Superior temporal gyrus (tissue), 1 donor: ENCODE measurements at regions not wholly inside any gene's neighbourhood (a gene's known extent, or its start where the extent isn't known, plus 50 kb on each side); places are given as distances from the start of the nearest gene placed in this dataset.

Source experiments
- DNase-seq: peaks from one replicate; pipeline ENCODE4 v3.0.0-alpha.2; 2016; ENCODE audit errors: extremely low spot score

DNA sequence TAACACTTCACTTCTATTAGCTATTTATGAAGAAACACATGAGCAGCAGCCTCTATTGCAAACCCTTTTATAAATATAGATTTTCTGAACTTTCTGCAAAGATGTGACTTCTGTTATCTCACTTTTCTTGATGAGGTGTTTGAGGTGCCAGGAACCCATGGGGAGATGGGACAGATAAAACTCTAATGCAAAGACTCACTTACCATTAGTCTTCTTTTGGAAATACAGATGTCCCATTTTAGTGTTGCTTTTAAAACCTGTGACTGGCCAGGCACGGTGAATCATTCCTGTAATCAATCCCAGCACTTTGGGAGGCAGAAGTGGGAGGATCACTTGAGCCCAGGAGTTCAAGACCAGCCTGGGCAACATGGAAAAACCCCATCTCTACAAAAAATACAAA is 171.3 kb upstream of the GAS1 start:
- no peak for DNase-seq

DNA sequence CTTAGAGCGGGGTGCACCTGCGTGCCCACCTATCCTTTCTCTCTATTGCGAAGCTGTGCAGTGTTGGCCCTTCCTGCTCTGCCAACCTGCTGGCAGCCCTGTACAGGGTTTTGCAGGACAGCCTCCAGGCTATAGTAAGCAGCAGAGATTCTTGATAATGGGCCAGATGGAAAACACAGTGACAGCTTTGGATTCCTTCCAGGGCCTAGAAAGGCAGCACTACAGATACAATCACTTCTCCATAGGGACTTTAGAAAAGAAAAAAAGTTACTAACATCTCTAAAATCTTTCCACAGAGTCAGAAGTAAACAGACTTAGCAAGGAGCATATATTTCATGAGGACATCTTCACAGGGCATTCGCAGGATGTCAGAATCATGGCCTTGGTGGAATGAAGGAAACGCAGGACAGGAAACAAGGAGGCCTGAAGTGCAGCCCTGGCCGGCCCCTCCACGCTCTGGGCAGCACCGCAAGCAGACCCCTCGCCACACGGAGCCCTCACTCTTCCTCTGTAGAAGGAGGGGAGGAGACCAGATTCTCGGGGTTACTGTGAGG is 172.1 kb upstream of the GAS1 start:
- DNase-seq, result no peak

DNA sequence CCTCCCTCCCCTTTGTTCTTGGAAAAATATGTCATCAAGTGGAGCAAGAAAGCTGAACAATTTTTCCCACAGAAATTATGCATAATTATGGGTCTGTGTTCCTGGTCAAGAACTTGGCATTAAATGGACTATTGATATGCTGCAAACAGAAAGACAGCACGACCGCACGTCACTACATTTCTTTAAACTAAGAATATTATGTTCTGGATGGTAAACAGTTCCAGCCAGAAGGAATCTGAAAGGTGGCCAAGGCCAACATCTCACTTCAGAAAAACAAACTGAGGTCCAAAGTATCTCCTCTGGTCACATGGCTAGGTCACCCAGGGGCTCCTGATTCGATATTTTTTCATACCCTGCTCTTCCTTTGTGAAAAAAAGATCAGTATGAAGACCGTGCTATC is 173.3 kb upstream of the GAS1 start:
- no peak for DNase-seq

DNA sequence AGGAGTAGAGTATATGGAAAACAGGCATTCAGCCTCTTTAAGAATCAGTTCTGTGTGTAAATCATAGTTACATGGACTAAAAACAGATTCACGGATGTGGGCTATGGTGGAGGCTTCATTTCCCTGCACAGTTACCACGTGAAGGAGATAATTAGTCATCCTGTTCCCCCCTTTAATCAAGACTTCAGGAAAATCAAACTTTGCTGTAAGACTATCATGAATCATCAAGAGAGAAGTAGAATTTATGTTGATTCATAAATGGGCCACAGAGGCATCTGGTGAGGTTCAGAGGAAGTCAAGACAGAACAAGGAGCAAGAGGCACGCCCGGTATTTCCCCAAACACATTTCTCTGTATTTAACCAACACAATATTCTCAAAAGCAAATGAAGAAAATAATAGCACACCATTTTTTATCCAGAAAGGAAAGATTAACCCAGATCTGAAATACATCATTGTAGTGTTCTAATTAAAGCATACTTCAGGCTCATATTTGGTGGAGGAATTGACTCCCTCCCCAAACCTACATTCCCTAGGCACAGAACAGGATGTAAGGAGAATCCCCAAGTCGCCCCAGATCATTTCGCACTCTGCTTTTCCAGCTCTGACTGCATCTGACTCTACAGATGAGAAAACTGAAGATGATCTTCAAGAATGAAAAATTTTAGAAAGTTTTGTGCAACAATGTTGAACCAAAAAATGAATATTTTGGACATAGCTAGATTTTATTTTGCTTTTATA is 175.8 kb upstream of the GAS1 start:
- DNase-seq, result no peak

DNA sequence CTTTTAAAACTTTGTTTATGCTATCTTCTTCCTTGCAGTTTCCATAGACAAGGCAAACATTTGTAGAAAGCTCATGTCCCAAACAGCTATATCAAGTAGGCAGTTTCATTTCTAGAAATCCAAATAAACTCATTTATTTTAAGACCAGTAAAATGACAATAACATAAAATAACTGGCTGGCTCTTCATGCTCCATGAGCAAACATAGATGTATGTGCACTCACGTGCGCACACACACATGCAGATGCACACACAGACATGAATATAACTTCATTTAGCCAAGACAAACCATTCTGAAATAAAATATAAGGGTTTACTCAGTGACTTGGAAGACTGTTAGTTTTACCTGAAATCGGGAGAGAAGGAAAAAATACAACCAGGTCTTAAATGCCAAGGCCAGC is 176.5 kb upstream of the GAS1 start:
- no peak for DNase-seq

DNA sequence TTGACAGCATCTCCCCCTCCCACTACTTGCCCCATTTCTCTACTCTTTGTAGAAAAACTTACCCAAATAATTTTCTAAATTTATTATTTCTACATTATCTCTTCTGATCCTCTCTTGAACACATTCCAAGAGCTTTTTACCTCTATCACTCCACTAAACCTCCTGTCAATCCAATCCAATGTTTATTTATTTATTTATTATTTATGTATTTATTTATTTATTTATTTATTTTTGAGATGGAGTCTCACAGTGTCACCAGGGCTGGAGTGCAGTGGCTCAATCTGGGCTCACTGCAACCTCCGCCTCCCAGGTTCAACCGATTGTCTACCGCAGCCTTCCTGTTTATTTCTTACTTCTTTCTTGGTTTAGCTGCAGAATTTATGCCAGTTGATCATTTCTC is 178.5 kb upstream of the GAS1 start:
- no peak for DNase-seq

DNA sequence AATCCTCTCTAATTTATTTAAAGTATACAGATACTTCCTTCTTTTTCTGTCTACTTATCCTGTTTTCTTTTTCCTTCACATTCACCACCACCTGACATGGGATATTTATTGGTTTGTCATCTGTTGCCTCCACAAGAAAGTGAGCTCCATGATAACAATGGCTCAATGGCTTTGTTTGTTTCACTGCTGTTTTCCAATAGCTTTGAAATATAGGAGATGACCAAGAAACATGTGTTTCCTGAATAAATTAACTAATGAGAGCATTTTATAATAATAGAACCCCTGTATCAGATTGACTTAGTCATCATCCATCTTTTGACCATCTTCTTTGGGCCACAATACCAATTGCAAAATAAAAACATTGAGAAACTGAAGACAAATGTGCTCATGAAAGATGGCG is 180.2 kb upstream of the GAS1 start:
- no peak for DNase-seq

DNA sequence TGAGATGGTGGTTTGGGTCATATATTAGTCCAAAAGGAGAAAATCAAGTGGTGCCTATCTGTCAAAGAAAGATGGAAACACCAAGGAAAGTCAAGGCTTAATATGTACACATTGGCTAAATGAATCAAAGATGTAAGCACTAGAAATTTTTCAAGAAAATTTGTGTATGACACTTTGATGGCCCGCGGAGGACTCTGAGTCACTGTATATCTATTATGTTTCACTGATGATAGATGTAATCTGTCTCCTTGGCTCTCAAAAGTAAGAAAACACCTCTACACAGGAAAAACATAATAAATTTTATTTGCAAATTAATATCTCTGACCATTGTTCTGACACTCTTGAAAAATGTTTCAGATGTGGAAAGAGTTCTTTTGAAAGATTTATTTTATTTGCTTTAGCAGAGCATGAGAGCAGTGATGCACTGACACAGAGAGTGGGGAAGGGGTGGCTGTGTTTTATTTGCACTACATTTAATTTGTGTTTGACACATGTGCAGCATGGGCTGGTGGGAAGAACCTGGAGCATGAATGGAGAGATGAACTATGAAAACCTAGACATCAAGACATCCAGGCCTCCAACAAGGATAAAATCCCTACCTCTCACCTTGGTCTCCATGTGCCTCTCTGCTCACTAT is 180.8 kb upstream of the GAS1 start:
- no peak for DNase-seq

DNA sequence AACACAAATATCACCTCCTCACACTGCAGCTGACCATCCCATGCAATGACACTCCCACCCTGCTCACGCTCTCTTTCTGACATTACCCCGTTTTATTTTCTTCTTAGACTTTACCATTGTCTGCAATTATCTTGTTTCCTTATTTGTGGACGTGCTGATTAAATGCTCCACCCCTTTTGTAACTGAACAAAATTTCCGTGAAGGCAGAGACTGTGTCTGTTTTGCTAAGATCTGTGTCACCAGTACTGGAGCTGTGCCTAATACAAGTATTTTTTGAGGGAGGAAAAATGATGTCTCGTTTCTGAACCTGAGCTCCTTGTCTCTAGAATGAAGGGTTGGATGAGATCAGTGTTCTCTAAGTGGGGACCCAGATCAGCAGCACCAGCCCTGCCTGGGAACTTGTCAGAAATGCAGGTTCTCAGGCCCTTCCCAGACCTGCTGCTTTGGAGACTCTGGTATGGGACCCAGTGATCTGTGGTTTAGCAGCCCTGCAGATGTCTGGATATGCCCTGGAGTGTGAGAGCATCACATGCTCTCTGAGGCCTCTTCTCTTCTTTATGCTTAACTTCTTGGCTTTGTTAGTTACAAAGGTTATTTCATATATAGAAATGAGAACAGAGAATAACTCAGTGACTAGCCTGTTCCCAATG is 181.7 kb upstream of the GAS1 start:
- DNase-seq, result no peak

DNA sequence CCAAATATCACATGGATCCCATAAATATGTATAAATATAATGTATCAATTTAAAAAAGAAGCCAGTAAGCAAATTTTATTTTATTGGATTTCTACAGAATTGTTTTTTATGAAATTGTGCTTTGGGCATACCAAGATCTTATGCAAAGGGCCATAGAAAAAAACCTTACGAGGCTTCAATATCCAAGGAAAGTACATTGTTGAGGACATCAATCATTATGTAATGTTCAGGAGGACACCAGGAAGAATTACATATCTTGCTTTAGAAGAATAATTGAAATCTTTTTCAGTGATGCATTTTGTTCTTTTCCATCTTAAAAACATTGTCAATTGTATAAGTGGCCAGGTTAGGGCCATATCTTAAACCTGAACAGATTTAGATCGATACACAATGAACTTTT is 187.8 kb upstream of the GAS1 start:
- no peak for DNase-seq

DNA sequence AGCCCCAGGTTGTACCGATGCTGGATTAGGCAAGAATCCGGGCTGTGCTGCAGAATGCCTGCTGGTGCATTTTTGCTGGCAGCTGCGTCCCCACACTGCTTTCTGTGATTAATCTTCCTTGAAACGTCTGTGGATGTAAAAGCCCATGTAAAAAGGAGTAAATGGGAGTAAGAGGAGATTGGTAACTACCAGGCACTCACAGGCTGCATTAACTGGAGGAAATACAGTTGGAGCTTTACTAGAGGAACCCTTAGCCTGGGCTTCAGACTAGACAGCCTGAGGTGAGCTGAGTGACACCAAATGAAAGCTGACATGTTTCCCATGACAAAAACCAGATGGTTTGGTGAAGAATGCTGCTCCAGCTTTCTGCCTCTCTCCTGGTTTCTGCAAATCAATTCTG is 190.4 kb upstream of the GAS1 start:
- DNase-seq, result no peak

DNA sequence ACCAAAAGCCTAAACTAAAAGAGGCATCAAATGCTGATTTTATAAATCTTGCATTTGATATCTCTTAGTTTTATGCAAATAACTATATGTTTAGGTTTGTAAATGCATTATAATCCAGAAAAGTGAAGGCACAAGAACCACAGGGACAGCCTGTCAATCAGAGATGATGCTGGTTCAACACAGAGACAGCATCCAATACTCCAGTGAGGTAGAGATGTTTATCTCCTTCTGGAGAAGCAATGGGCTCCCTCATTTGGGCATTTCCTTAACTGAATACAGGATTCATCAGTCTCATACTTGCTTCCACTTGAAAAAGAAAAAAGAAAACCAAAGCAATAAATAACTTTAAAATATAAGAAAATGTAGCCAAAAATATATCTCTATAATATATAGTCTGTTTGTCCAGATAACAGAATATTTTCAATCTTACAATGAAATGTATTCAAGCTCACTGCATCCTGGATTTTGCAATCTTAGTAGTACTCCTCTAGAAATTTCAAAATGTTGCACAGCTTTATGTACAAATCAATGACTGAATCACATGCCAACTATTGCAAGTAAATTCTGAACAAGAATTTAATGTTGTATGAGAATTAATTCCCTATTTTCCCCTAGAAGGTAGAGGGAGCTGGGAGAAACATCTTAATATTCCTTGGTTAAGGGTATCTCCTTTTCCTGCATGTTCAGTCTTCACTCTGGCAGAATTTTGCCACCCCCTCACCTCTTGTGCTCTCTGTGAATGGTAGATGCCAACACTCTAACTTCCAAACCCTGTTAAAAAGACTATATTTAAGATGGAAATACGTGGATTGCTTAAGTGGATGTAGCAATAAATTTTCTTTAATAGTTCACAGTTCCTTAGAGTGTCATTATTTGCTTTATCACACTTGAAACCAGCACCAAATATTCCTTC is 191.1 kb upstream of the GAS1 start:
- DNase-seq, result no peak

DNA sequence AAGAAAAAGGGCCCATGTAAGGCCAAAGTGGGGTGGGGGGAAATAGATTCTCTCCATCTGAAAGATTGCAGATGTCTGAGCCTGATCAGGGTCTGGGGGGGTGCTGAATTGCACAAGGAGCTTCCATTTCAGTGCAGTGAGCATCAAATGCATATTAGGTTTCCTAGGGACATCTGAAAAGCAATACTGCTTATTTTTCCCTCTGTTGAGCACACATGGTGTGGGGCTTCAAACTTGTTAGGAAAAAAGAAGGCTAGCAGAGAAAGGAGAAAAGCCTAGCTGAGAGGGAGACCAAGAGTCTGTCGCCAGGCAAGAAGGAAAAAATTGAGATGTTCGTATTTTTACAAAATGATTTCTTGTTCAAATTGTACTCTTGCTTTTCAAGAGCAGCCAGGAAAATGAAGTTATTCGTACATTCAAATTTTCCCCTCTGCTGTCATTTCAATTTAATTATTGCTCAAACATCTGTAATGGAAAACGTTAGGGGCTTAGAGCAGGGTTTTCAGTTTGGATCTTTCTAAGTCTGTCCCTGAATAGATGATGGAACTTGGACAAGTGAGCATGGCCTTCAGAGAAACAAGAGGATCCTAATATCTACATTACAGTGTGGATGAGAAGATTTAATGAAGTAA is 191.9 kb upstream of the GAS1 start:
- DNase-seq, result no peak

DNA sequence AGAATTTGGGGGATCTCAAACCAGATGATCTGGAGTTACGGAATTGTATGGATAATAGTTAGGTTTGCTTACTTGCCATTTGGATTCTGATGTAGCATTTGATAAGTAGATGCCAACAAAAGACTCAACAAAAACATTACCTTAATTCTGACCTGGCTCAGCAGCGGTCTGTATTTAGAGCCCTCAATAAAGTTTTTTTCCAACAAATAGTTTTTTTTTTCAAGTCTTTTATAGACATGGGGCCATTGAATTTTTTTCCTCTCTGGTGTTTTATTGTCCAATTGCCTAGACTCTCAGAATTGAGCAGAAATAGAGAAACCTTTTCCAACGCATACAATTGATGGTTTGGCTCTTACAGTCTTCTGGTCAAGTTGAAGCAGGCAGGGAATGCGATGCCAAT is 192.8 kb upstream of the GAS1 start:
- DNase-seq, result no peak

DNA sequence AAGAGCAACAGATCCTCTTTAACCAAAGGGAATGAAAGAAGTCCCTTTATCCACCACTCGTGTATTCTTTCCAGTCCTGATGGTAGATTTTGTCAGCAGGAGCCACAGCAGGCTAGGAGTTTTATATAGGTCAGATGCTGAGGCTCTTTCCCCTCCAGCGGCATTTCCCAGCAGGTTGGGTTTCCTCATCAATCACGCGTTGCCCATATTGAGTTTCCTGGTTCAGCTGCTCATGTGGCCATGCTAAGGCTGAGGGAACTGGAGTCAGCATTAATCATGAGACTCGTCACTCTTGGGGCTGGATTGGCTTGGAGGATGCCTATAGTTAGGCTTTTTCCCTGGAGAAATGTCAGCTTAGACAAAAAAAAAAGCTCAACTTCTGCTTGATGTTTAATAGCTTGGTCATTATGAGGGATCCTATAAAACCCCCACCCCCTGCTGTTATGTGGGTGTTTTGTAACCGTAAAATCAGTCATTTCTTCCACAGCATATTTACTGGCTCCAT is 193.4 kb upstream of the GAS1 start:
- no peak for DNase-seq

DNA sequence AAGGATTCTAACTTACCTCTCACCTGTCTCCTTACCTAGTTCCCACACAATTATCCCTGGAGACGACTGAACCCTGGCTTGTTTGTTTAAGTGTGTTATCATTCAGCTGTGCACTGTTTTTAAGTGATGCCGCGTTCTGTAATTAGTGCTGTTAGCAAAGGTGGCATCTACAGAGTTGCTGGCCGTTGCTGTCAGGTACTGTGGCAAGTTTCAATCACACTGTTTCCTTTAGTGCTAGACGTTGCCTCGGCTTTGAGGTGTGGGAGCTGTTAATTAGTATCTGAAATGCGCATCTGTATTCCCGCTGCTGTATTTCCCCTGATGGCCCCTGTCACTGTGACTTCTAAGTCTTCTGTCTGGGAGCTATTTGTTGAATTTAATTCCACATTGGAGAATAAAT is 193.8 kb upstream of the GAS1 start:
- no peak for DNase-seq

DNA sequence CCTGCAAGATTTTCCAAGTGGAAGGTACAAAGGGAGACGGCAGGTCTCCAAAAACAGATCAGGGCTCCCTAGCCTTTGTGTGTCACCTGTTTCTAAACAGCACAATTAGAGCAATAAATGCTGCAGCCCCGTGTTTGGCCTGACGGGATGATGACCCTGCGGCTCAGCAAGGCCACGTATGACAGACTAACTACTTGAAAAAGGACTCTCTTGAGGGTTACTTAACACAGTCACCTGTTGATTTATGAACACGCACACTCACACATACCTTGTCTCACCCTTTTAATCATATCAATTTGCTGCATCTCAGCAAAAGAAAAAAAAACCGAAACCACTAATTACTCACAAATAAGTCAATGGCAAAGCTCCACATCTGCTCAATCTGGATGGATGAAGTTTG is 199.6 kb upstream of the GAS1 start:
- DNase-seq, result no peak

DNA sequence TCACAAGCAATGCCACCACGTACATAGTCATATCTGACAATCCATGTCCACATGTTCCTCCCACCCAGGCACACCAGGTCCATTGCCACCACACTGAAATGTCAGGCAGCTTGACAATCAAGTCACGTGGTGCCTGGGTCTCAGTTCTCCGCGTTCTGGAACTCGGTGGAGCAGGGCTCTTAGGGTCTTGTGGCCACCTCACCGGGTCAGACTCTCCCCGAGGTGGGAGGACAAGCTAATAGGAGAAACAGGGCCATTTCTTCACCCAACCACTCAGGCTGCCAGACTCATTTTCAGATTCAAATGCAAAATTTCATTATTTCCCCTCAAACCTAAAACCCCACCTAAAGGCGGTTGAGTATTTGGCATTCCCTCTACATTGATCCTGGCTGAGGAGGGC is 200.5 kb upstream of the GAS1 start:
- no peak for DNase-seq

DNA sequence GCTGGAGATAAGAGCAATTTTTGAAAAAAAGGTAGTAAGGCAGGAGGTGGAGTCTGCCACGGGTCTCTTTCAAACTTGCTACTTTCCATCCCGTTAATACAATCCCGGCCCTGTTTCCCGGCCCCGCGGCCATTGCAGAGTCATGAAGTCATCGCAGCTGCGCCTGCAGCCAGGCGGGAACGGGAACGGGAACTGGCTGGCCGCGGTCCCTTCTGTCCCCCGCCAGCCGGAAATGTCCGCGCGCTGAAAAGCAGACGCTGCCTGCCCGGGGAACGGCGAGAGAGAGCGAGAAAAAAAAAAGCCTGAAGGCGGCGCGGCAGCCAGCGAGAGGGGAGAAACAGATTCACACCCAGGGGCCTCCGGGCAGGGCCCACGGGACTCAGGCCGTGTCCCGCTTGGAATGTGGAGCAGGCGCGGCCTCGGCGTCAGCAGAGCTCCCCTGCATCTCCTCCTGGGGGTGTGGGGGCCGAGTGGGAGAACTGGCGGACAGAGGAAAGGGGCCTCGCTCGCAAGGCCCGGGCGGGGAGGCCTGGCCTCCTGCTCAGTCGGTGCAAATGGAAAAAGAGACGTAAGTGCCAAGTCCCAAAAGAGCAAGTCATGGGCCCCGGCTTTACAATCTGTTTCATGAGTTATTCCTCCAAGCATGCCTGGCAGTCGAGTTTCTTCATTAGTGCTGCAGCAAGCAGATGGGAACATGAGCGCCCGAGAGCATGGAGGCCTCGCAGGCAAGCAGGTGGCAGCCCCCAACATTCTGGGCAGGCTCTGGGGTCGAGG is 201.2 kb upstream of the GAS1 start:
- DNase-seq, result peak; percentile 89

DNA sequence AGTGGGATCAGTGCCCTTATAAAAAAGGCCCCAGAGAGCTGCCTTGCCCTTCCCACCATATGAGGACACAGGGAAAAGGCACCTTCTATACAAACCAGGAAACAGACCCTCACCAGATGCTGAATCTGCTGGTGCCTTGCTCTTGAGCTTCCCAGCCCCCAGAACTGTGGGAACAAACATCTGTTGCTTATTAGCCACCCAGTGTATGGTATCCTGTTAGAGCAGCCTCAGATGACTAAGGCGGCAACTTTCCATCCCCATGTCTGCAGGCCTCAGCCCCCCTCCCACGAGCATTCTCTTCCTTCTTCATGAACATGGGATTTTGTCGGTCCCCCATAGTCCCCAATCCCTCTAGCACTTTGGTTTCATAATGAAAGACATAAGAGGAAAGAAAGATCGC is 202.5 kb upstream of the GAS1 start:
- DNase-seq, result no peak

DNA sequence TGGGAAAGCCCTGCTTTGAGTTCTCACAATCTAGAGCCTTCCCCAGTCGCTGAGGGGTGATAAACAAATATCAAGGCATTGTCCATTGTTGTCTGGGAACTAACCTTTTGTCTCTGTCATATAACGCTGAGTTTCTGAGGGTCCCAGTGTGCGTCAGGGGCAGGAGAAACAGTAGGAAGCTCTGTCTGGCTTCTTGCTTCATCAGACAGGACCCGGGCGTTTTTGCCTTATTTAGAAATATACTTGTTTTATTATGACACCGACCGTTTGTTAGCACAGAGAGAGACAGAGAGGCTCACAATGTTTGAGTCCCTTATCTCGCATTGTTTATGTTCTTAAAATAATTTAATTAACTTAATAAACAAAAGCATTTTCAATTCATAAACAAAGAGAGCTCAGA is 204.9 kb upstream of the GAS1 start:
- DNase-seq, result no peak
